ENCODE measurements at regions not wholly inside any gene's neighbourhood (a gene's known extent, or its start where the extent isn't known, plus 50 kb on each side); places are given as distances from the start of the nearest gene placed in this dataset.

DNA sequence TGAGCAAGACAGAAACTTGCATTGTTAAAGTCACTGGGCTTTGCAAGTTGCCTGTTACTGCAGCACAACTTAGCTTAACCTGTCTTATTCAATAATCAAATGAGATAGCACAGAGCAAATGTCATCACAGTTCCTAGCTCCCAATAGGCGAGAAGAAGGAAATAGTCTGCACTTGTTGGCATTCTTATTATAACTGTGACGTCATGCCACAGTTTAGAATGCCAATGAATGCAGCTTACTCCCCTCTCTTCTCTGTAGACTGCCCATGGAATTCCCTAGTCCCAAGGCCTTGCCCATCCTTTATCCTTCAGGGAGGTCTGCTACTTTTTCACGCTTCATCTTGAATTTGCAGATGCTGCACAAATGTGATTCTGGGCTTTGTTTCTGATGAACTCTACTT is 1094.9 kb upstream of the AUTS2 start:
- Histone ChIP-seq H3K36me3 (replicated peaks; ENCODE audit: low read depth, low read length) (no peaks in the 10 kb centered on the region), H4K20me1 (ENCODE audit: insufficient read depth, low read length) (no peaks in the 10 kb centered on the region), H3K27ac (ENCODE audit: low read length) (no peak overlapping the region), H3K4me3 (ENCODE audit: low read length) (no peak overlapping the region), H3K4me1 (ENCODE audit: low read length) (no peaks in the 10 kb centered on the region), H3K79me2 (ENCODE audit: low read length) (no peaks in the 10 kb centered on the region), H3K9ac (ENCODE audit: low read length) (no peak overlapping the region), H3K4me2 (ENCODE audit: low read length) (no peak overlapping the region), H2AFZ (ENCODE audit: low read depth, low read length) (no peak overlapping the region), H3K9me3 (ENCODE audit: insufficient read depth, low read length) (no peaks in the 10 kb centered on the region), H3K27me3 (ENCODE audit: low read depth, low read length) (no peaks in the 10 kb centered on the region)
- no peak for TF ChIP-seq EZH2phosphoT487 (IDR thresholded peaks at IDR 0.05; ENCODE audit: low read depth)
- TF ChIP-seq, protein P1, sequence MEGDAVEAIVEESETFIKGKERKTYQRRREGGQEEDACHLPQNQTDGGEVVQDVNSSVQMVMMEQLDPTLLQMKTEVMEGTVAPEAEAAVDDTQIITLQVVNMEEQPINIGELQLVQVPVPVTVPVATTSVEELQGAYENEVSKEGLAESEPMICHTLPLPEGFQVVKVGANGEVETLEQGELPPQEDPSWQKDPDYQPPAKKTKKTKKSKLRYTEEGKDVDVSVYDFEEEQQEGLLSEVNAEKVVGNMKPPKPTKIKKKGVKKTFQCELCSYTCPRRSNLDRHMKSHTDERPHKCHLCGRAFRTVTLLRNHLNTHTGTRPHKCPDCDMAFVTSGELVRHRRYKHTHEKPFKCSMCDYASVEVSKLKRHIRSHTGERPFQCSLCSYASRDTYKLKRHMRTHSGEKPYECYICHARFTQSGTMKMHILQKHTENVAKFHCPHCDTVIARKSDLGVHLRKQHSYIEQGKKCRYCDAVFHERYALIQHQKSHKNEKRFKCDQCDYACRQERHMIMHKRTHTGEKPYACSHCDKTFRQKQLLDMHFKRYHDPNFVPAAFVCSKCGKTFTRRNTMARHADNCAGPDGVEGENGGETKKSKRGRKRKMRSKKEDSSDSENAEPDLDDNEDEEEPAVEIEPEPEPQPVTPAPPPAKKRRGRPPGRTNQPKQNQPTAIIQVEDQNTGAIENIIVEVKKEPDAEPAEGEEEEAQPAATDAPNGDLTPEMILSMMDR (IDR thresholded peaks at IDR 0.05; ENCODE audit: low read depth, low read length) = no peak

DNA sequence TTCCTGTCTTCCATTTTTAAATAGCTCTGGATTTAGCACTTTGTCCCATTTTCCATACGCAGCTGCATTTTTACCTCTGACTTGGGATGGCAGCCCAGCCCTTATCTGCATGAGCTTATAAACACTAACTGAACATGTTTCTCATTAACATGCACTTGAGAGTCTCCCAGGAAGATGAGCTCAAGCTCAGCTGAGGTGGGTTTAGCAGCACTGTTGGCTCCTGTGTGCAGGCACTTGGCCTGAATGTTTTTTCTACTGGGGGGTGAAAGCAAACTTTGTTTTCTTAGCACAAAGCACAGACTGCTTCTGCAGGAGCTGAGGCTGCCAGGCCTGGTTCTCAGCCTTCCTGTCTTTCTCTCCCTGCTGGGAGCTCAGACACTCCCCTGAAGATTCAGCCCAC is 1093.6 kb upstream of the AUTS2 start:
- TF ChIP-seq EZH2phosphoT487 (IDR thresholded peaks at IDR 0.05; ENCODE audit: low read depth) = no peak
- TF ChIP-seq, protein P1 (IDR thresholded peaks at IDR 0.05; ENCODE audit: low read depth, low read length) = no peak
- H3K79me2 ChIP-seq (ENCODE audit: low read length) = no peaks in the 10 kb centered on the region

DNA sequence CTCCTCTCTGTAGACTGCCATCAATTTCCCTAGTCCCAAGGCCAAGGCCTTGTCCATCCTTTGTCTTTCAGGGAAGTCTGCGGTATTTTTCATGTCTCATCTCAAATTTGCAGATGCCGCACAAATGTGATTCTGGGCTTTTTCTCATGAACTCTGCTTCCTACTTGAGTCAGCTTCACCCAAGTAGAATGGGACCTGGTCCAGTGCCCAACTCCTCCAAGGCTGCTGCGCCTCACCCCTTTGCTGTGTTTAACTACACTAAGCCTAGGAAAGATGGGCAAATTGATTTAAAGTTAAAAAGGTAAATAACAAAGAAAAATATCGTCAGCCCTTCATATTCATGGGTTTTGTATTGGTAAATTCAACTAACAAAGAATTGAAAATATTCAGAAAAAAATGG is 1092.6 kb upstream of the AUTS2 start:
- Histone ChIP-seq H3K79me2 (ENCODE audit: low read length) (no peaks in the 10 kb centered on the region), H4K20me1 (ENCODE audit: insufficient read depth, low read length) (no peaks in the 10 kb centered on the region), H3K27me3 (ENCODE audit: low read depth, low read length) (no peaks in the 10 kb centered on the region), H3K4me2 (ENCODE audit: low read length) (no peak overlapping the region), H3K4me1 (ENCODE audit: low read length) (no peaks in the 10 kb centered on the region), H3K9me3 (ENCODE audit: insufficient read depth, low read length) (no peaks in the 10 kb centered on the region), H3K9ac (ENCODE audit: low read length) (no peak overlapping the region), H3K4me3 (ENCODE audit: low read length) (no peak overlapping the region), H3K27ac (ENCODE audit: low read length) (no peak overlapping the region), H2AFZ (ENCODE audit: low read depth, low read length) (no peak overlapping the region), H3K36me3 (replicated peaks; ENCODE audit: low read depth, low read length) (no peaks in the 10 kb centered on the region)
- no peak for TF ChIP-seq EZH2phosphoT487 (IDR thresholded peaks at IDR 0.05; ENCODE audit: low read depth)
- TF ChIP-seq, protein P1 (IDR thresholded peaks at IDR 0.05; ENCODE audit: low read depth, low read length) = no peak

More for the DNA sequence above, 1093.6 kb upstream of the AUTS2 start:
- no peak overlapping the region for H3K27ac ChIP-seq (ENCODE audit: low read length)
- no peak overlapping the region for H2AFZ ChIP-seq (ENCODE audit: low read depth, low read length)
- H3K4me2 ChIP-seq (ENCODE audit: low read length) = no peak overlapping the region
- H3K36me3 ChIP-seq (replicated peaks; ENCODE audit: low read depth, low read length) = no peaks in the 10 kb centered on the region
- H3K4me3 ChIP-seq (ENCODE audit: low read length) = no peak overlapping the region
- no peak overlapping the region for H3K9ac ChIP-seq (ENCODE audit: low read length)
- H4K20me1 ChIP-seq (ENCODE audit: insufficient read depth, low read length) = no peaks in the 10 kb centered on the region
- H3K27me3 ChIP-seq (ENCODE audit: low read depth, low read length) = no peaks in the 10 kb centered on the region
- no peaks in the 10 kb centered on the region for H3K4me1 ChIP-seq (ENCODE audit: low read length)
- H3K9me3 ChIP-seq (ENCODE audit: insufficient read depth, low read length) = no peaks in the 10 kb centered on the region

DNA sequence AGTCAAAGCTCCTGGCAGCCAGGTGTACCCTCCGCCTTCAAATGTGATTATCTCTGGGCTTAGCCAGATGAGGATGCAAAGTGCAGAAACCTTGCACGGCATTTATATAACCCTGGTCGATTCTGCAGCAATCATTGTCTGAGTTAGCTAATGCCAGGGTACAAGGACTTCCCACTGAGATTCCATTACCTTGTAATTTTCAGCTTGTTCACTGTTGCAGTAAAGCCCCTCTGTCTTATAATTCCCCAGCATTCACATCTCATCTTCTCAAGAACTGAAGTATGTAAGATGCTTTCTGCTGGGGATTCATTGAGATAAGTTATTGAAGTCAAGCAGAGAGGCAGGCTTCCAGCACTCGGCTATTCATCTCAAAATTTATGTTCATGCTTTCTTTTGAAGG is 1090.6 kb upstream of the AUTS2 start:
- H3K79me2 ChIP-seq (ENCODE audit: low read length) = no peaks in the 10 kb centered on the region
- TF ChIP-seq EZH2phosphoT487 (IDR thresholded peaks at IDR 0.05; ENCODE audit: low read depth) = no peak
- TF ChIP-seq, protein P1 (IDR thresholded peaks at IDR 0.05; ENCODE audit: low read depth, low read length) = no peak
- H3K4me1 ChIP-seq (ENCODE audit: low read length) = no peaks in the 10 kb centered on the region
- no peak overlapping the region for H3K4me3 ChIP-seq (ENCODE audit: low read length)
- no peaks in the 10 kb centered on the region for H4K20me1 ChIP-seq (ENCODE audit: insufficient read depth, low read length)
- no peak overlapping the region for H2AFZ ChIP-seq (ENCODE audit: low read depth, low read length)
- H3K27ac ChIP-seq (ENCODE audit: low read length) = no peak overlapping the region
- H3K9me3 ChIP-seq (ENCODE audit: insufficient read depth, low read length) = no peaks in the 10 kb centered on the region
- no peak overlapping the region for H3K9ac ChIP-seq (ENCODE audit: low read length)
- no peaks in the 10 kb centered on the region for H3K27me3 ChIP-seq (ENCODE audit: low read depth, low read length)
- no peaks in the 10 kb centered on the region for H3K36me3 ChIP-seq (replicated peaks; ENCODE audit: low read depth, low read length)
- H3K4me2 ChIP-seq (ENCODE audit: low read length) = no peak overlapping the region

Data from OCI-LY3 (cell line).